SIG-M5 treated with dmso at 0.1 percent for 504 hours (cell line): ENCODE measurements at regions not wholly inside any gene's neighbourhood (a gene's known extent, or its start where the extent isn't known, plus 50 kb on each side); places are given as distances from the start of the nearest gene placed in this dataset.
A peak's percentile ranks its signal among the peaks of the same experiment; 100 is the strongest.

ENCODE experiments used
- DNase-seq: peaks from one replicate; lab custom pipeline; 2025; ENCODE audit not compliant: unreplicated experiment; lab: John Stamatoyannopoulos, UW

- no peak for DNase-seq
These were observed 391.0 kb downstream of the CBLN4 start for GRCh38 chr20:55614220-55614757.

- no peak for DNase-seq
These were observed 394.6 kb downstream of the CBLN4 start for GRCh38 chr20:55610756-55611155.

- no peak for DNase-seq
These were observed 399.7 kb downstream of the CBLN4 start for GRCh38 chr20:55605594-55605993.

GRCh38 chr20:55597526-55597925 lies 407.8 kb downstream of the CBLN4 start:
- no peak for DNase-seq

GRCh38 chr20:55596431-55596830 lies 408.9 kb downstream of the CBLN4 start:
- DNase-seq: no peak

- DNase-seq: no peak
These were observed 412.5 kb downstream of the CBLN4 start for GRCh38 chr20:55592866-55593265.

- no peak for DNase-seq
These were observed 418.7 kb downstream of the CBLN4 start for GRCh38 chr20:55586610-55587009.

- no peak for DNase-seq
These were observed 420.4 kb downstream of the CBLN4 start for GRCh38 chr20:55584964-55585363.

GRCh38 chr20:55584307-55584706 lies 421.0 kb downstream of the CBLN4 start:
- no peak for DNase-seq

GRCh38 chr20:55583036-55583435 lies 422.3 kb downstream of the CBLN4 start:
- DNase-seq: no peak

GRCh38 chr20:55582498-55582897 lies 422.8 kb downstream of the CBLN4 start:
- no peak for DNase-seq

GRCh38 chr20:55581519-55581918 lies 423.8 kb downstream of the CBLN4 start:
- no peak for DNase-seq

- no peak for DNase-seq
These were observed 424.8 kb downstream of the CBLN4 start for GRCh38 chr20:55580475-55580874.

GRCh38 chr20:55579802-55580201 lies 425.5 kb downstream of the CBLN4 start:
- no peak for DNase-seq

GRCh38 chr20:55576981-55577380 lies 428.3 kb downstream of the CBLN4 start:
- peak; percentile 70 for DNase-seq

GRCh38 chr20:55569084-55569483 lies 436.2 kb downstream of the CBLN4 start:
- DNase-seq: no peak

- DNase-seq: no peak
These were observed 437.5 kb downstream of the CBLN4 start for GRCh38 chr20:55567826-55568225.

- DNase-seq: no peak
These were observed 440.1 kb downstream of the CBLN4 start for GRCh38 chr20:55565096-55565773.

- no peak for DNase-seq
These were observed 444.1 kb downstream of the CBLN4 start for GRCh38 chr20:55561259-55561658.

- DNase-seq: no peak
These were observed 448.1 kb downstream of the CBLN4 start for GRCh38 chr20:55557191-55557590.

- no peak for DNase-seq
These were observed 450.2 kb downstream of the CBLN4 start for GRCh38 chr20:55555075-55555650.

- DNase-seq: no peak
These were observed 460.7 kb downstream of the CBLN4 start for GRCh38 chr20:55544638-55545037.

GRCh38 chr20:55540486-55540885 lies 464.8 kb downstream of the CBLN4 start:
- no peak for DNase-seq
